ENCODE measurements at regions not wholly inside any gene's neighbourhood (a gene's known extent, or its start where the extent isn't known, plus 50 kb on each side); places are given as distances from the start of the nearest gene placed in this dataset.

DNA sequence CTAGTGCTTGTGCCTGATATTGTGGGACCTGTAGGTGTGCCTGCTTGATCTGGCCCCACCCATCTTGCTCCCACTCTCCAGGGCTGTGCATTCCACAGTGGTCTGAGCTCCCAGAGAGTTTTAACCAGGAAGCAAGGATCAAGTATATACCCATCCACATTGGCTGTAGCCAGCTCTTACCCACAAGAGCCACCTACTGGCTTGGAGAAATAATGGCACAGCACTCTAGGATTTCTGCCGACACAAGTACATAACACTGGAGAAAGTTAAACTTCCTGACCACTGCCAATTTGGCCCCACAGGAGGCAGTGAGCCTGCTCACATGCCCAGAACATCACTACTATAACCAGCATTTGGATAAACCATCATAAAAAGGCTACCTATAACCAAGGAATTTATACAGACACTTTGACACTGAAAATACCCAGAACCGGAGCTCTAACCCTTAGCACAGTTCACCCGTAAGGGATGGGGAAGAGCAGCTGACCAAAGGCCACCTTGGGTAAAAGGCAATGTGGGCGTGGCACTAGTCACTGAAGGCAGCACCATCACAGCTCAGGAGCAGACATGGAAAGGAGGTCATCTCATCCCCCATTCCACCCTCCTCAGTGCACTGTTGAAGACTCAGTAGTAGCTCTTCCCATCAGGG is 440.4 kb downstream of the BTBD3 start:
- no peak overlapping the region for H3K27ac ChIP-seq
- no peaks in the 10 kb centered on the region for H3K9me3 ChIP-seq
- H3K4me1 ChIP-seq = no peaks in the 10 kb centered on the region
- H3K36me3 ChIP-seq = no peaks in the 10 kb centered on the region
- TF ChIP-seq, protein P1, sequence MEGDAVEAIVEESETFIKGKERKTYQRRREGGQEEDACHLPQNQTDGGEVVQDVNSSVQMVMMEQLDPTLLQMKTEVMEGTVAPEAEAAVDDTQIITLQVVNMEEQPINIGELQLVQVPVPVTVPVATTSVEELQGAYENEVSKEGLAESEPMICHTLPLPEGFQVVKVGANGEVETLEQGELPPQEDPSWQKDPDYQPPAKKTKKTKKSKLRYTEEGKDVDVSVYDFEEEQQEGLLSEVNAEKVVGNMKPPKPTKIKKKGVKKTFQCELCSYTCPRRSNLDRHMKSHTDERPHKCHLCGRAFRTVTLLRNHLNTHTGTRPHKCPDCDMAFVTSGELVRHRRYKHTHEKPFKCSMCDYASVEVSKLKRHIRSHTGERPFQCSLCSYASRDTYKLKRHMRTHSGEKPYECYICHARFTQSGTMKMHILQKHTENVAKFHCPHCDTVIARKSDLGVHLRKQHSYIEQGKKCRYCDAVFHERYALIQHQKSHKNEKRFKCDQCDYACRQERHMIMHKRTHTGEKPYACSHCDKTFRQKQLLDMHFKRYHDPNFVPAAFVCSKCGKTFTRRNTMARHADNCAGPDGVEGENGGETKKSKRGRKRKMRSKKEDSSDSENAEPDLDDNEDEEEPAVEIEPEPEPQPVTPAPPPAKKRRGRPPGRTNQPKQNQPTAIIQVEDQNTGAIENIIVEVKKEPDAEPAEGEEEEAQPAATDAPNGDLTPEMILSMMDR (IDR thresholded peaks at IDR 0.05) = no peak
- no peak overlapping the region for H3K4me3 ChIP-seq
- DNase-seq (ENCODE audit: low spot score in 2 of 2) = no peak
- intact Hi-C loops (cut with DNase I) = no loop called here
- no peaks in the 10 kb centered on the region for H3K27me3 ChIP-seq

DNA sequence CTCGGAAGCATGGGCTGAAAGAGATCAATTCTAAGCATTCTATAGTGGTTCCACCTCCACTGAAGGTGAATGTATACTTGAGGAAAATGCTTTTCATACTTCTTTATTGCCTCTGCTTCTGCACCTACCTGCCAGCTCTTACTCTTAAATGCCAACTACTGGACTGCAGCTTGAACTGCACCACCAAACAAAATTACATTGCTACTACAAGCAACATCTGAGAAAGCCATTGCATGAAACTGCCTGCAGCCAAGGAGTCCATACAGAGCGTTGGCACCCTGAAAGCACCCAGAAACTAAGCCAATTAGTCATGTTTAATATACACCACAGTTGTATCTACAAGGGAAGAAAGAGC is 440.9 kb downstream of the BTBD3 start:
- TF ChIP-seq, protein P1 (IDR thresholded peaks at IDR 0.05) = no peak
- DNase-seq (ENCODE audit: low spot score in 2 of 2) = no peak
- Histone ChIP-seq H3K4me1 (no peaks in the 10 kb centered on the region), H3K4me3 (no peak overlapping the region), H3K36me3 (no peaks in the 10 kb centered on the region), H3K27ac (no peak overlapping the region), H3K27me3 (no peaks in the 10 kb centered on the region), H3K9me3 (no peaks in the 10 kb centered on the region)
- intact Hi-C loops (cut with DNase I) = no loop called here

DNA sequence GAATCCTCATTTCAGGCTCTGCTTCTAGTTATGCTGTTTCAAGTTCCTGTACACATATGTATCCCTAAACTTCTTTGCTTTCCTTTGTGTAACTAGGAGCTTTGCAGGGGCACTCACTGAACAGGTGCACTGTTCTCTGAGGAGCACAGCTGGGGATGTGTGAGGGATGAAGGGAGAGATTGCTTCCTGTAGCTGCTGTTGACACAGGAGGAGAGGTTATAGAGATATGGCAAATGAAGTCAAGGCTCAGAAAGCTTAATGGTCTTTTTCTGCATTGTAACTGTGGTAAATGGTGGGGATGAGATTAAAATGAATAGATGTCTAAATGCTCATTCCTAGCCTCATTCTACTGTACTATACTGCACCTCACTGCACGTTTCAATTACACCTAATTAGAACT is 454.3 kb downstream of the BTBD3 start:
- H3K36me3 ChIP-seq = no peaks in the 10 kb centered on the region
- no peak overlapping the region for H3K4me3 ChIP-seq
- TF ChIP-seq, protein P1 (IDR thresholded peaks at IDR 0.05) = no peak
- no peak overlapping the region for H3K27ac ChIP-seq
- DNase-seq (ENCODE audit: low spot score in 2 of 2) = no peak
- peaks cover 0 to 2% of the 10 kb centered on the region in 2 donors for H3K9me3 ChIP-seq
- H3K4me1 ChIP-seq = no peaks in the 10 kb centered on the region
- intact Hi-C loops (cut with DNase I) = no loop called here
- no peaks in the 10 kb centered on the region for H3K27me3 ChIP-seq

DNA sequence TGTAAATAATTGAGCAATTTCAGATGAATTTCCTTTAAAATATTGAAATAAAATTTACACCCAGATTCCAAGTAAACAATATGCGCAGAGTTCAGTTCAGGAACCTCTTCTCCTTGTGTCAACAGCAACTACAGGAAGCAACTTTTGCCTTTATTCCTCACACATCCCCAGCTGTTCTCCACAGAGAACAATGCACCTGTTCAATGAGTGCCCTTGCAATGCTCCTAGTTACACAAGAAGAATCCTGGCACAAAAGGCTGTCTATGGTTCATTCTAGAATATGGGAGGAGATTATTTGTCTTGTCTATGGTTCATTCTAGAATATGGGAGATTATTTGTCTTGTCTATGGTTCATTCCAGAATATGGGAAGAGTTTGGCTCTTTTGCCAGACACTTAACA is 454.9 kb downstream of the BTBD3 start:
- no peaks in the 10 kb centered on the region for H3K27me3 ChIP-seq
- no peak overlapping the region for H3K4me3 ChIP-seq
- no peaks in the 10 kb centered on the region for H3K9me3 ChIP-seq
- H3K27ac ChIP-seq = no peak overlapping the region
- H3K36me3 ChIP-seq = no peaks in the 10 kb centered on the region
- intact Hi-C loops (cut with DNase I) = no loop called here
- DNase-seq (ENCODE audit: low spot score in 2 of 2) = no peak
- no peaks in the 10 kb centered on the region for H3K4me1 ChIP-seq
- TF ChIP-seq, protein P1 (IDR thresholded peaks at IDR 0.05) = no peak

DNA sequence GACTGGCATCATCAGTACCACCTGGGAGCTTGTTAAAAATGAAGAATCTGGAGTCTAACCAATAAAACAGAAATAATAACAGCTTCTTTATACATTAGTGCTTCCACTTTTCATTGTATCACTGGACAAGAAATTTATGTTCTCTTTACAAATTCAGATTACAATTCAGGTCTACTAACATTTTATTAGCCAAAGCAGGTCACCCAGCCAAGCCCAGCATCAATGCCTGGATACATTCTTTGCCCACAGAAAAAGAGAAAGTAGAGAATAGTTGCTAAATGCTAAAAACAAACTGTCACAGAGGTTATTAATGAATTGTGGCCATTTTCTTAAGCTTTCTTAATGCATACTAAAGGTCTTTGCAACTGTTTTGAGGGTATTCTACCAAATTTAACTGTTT is 458.3 kb downstream of the BTBD3 start:
- Histone ChIP-seq H3K27ac (no peak overlapping the region), H3K27me3 (no peaks in the 10 kb centered on the region), H3K36me3 (no peaks in the 10 kb centered on the region), H3K4me3 (no peak overlapping the region), H3K4me1 (no peaks in the 10 kb centered on the region), H3K9me3 (no peaks in the 10 kb centered on the region)
- intact Hi-C loops (cut with DNase I) = no loop called here
- TF ChIP-seq, protein P1 (IDR thresholded peaks at IDR 0.05) = no peak
- DNase-seq (ENCODE audit: low spot score in 2 of 2) = no peak

DNA sequence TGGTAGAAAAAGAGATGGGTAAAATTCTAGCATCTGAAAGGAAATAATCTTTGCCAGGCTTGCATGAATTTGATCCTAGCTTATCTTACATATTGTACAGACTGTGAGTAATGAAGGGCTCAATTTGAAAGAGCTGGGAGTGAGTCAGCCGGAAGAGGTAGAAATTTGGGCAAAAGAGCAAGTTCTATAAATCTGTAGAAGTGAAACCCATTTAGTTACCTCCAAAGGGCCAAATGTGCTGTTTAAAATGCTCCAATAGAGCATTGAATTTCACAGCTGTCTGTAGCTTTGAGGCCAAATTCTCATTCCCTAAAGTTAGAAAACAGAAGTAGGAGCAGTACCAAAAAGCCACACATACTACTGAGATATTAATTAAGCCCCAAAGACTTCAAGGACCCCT is 466.1 kb downstream of the BTBD3 start:
- H3K4me3 ChIP-seq = no peak overlapping the region
- H3K36me3 ChIP-seq = no peaks in the 10 kb centered on the region
- intact Hi-C loops (cut with DNase I) = no loop called here
- no peak overlapping the region for H3K27ac ChIP-seq
- no peak for DNase-seq (ENCODE audit: low spot score in 2 of 2)
- TF ChIP-seq, protein P1 (IDR thresholded peaks at IDR 0.05) = no peak
- no peaks in the 10 kb centered on the region for H3K4me1 ChIP-seq
- no peaks in the 10 kb centered on the region for H3K27me3 ChIP-seq
- no peaks in the 10 kb centered on the region for H3K9me3 ChIP-seq
